ENCODE measurements at regions not wholly inside any gene's neighbourhood (a gene's known extent, or its start where the extent isn't known, plus 50 kb on each side); places are given as distances from the start of the nearest gene placed in this dataset.

GRCh38 chr5:42059291-42059690 is 134.2 kb downstream of the FBXO4 start:
- Histone ChIP-seq H4K20me1 (ENCODE audit: insufficient read depth, low read length) (no peaks in the 10 kb centered on the region), H3K9me3 (ENCODE audit: insufficient read depth, low read length, severe bottlenecking) (no peaks in the 10 kb centered on the region), H3K79me2 (ENCODE audit: insufficient read depth, low read length) (no peaks in the 10 kb centered on the region), H3K27ac (ENCODE audit: low read length) (no peak overlapping the region), H3K4me1 (ENCODE audit: insufficient read depth, low read length) (no peaks in the 10 kb centered on the region), H2AFZ (ENCODE audit: low read depth, low read length) (no peak overlapping the region), H3K4me3 (ENCODE audit: low read depth in 1 of 2, low read length in 2 of 2) (no peak overlapping the region), H3K27me3 (ENCODE audit: insufficient read depth, low read length, poor library complexity) (no peaks in the 10 kb centered on the region), H3K4me2 (ENCODE audit: insufficient read depth, low read length) (no peak overlapping the region), H3K36me3 (ENCODE audit: insufficient read depth, low read length) (no peaks in the 10 kb centered on the region), H3K9ac (ENCODE audit: low read depth, low read length) (no peak overlapping the region)
- TF ChIP-seq EZH2 (IDR thresholded peaks at IDR 0.05; ENCODE audit: borderline replicate concordance, low read depth, low read length, severe bottlenecking) (no peak), CTCF (IDR thresholded peaks at IDR 0.05; ENCODE audit: borderline replicate concordance, extremely low read depth, low read length, poor library complexity, severe bottlenecking) (no peak)
- no peak for ATAC-seq (ENCODE audit: insufficient read depth, low read depth)
- DNase-seq = no peak

GRCh38 chr5:42059778-42060464 is 134.8 kb downstream of the FBXO4 start:
- H3K36me3 ChIP-seq (ENCODE audit: insufficient read depth, low read length) = no peaks in the 10 kb centered on the region
- DNase-seq = no peak
- H3K4me3 ChIP-seq (ENCODE audit: low read depth in 1 of 2, low read length in 2 of 2) = no peak overlapping the region
- ATAC-seq (ENCODE audit: insufficient read depth, low read depth) = no peak
- H3K27me3 ChIP-seq (ENCODE audit: insufficient read depth, low read length, poor library complexity) = no peaks in the 10 kb centered on the region
- H3K4me1 ChIP-seq (ENCODE audit: insufficient read depth, low read length) = no peaks in the 10 kb centered on the region
- H3K9ac ChIP-seq (ENCODE audit: low read depth, low read length) = no peak overlapping the region
- H3K4me2 ChIP-seq (ENCODE audit: insufficient read depth, low read length) = no peak overlapping the region
- H3K79me2 ChIP-seq (ENCODE audit: insufficient read depth, low read length) = no peaks in the 10 kb centered on the region
- H4K20me1 ChIP-seq (ENCODE audit: insufficient read depth, low read length) = no peaks in the 10 kb centered on the region
- H3K9me3 ChIP-seq (ENCODE audit: insufficient read depth, low read length, severe bottlenecking) = no peaks in the 10 kb centered on the region
- no peak overlapping the region for H3K27ac ChIP-seq (ENCODE audit: low read length)
- no peak overlapping the region for H2AFZ ChIP-seq (ENCODE audit: low read depth, low read length)
- no peak for TF ChIP-seq EZH2 (IDR thresholded peaks at IDR 0.05; ENCODE audit: borderline replicate concordance, low read depth, low read length, severe bottlenecking)
- no peak for TF ChIP-seq CTCF (IDR thresholded peaks at IDR 0.05; ENCODE audit: borderline replicate concordance, extremely low read depth, low read length, poor library complexity, severe bottlenecking)

GRCh38 chr5:42061121-42061520 is 136.0 kb downstream of the FBXO4 start:
- DNase-seq (no peak), ATAC-seq (ENCODE audit: insufficient read depth, low read depth) (no peak)
- no peak overlapping the region for H3K4me2 ChIP-seq (ENCODE audit: insufficient read depth, low read length)
- no peaks in the 10 kb centered on the region for H3K27me3 ChIP-seq (ENCODE audit: insufficient read depth, low read length, poor library complexity)
- no peak overlapping the region for H3K9ac ChIP-seq (ENCODE audit: low read depth, low read length)
- H3K27ac ChIP-seq (ENCODE audit: low read length) = no peak overlapping the region
- no peak overlapping the region for H3K4me3 ChIP-seq (ENCODE audit: low read depth in 1 of 2, low read length in 2 of 2)
- H3K9me3 ChIP-seq (ENCODE audit: insufficient read depth, low read length, severe bottlenecking) = no peaks in the 10 kb centered on the region
- no peaks in the 10 kb centered on the region for H4K20me1 ChIP-seq (ENCODE audit: insufficient read depth, low read length)
- TF ChIP-seq EZH2 (IDR thresholded peaks at IDR 0.05; ENCODE audit: borderline replicate concordance, low read depth, low read length, severe bottlenecking) (no peak), CTCF (IDR thresholded peaks at IDR 0.05; ENCODE audit: borderline replicate concordance, extremely low read depth, low read length, poor library complexity, severe bottlenecking) (no peak)
- no peaks in the 10 kb centered on the region for H3K79me2 ChIP-seq (ENCODE audit: insufficient read depth, low read length)
- H3K36me3 ChIP-seq (ENCODE audit: insufficient read depth, low read length) = no peaks in the 10 kb centered on the region
- no peaks in the 10 kb centered on the region for H3K4me1 ChIP-seq (ENCODE audit: insufficient read depth, low read length)
- no peak overlapping the region for H2AFZ ChIP-seq (ENCODE audit: low read depth, low read length)
